MCF 10A (cell line): ENCODE measurements at regions not wholly inside any gene's neighbourhood (a gene's known extent, or its start where the extent isn't known, plus 50 kb on each side); places are given as distances from the start of the nearest gene placed in this dataset.

Experiments used
- BruUV-seq: library from RNA; stranded (reverse); fragments of 400-500 nt; replicated peaks from 2 replicates; lab custom pipeline; 2021; lab: Mats Ljungman, UMichigan
- CTCF ChIA-PET: fragments of 300-600 bp; sonication (Branson Sonifier 250); formaldehyde crosslinking; extraction: SDS; loops from one replicate; lab custom pipeline; 2021; ENCODE audit warnings: antibody characterized with exemption, inconsistent platforms; lab: Yijun Ruan, JAX
- POLR2A ChIA-PET: fragments of 300-600, 350-650 bp; sonication (Branson Sonifier 250); formaldehyde crosslinking; extraction: SDS; loops from one replicate; lab custom pipeline; 2020; ENCODE audit warnings: antibody characterized with exemption, inconsistent platforms; lab: Yijun Ruan, JAX
- DNase-seq: peaks from one replicate; pipeline ENCODE4 v3.0.0-alpha.2; 2018; ENCODE audit not compliant: unreplicated experiment
- H3K27ac Mint-ChIP-seq: one replicate; pipeline ENCODE4 v1.8.0; 2022; ENCODE audit warnings: mild to moderate bottlenecking, low read depth, mixed read lengths; ENCODE audit not compliant: unreplicated experiment
- H3K27me3 Mint-ChIP-seq: one replicate; pipeline ENCODE4 v1.8.0; 2022; ENCODE audit warnings: mixed read lengths; ENCODE audit not compliant: insufficient read depth, unreplicated experiment
- H3K36me3 Mint-ChIP-seq: one replicate; pipeline ENCODE4 v1.8.0; 2022; ENCODE audit warnings: mild to moderate bottlenecking, moderate library complexity, mixed read lengths; ENCODE audit not compliant: insufficient read depth, unreplicated experiment
- H3K4me1 Mint-ChIP-seq: one replicate; pipeline ENCODE4 v1.8.0; 2022; ENCODE audit warnings: mixed read lengths; ENCODE audit not compliant: insufficient read depth, unreplicated experiment
- H3K4me3 Mint-ChIP-seq: one replicate; pipeline ENCODE4 v1.8.0; 2022; ENCODE audit warnings: mild to moderate bottlenecking, moderate library complexity, mixed read lengths; ENCODE audit not compliant: unreplicated experiment
- H3K9me3 Mint-ChIP-seq: one replicate; pipeline ENCODE4 v1.8.0; 2022; ENCODE audit warnings: mixed read lengths; ENCODE audit not compliant: unreplicated experiment
- CTCF ChIP-seq: fragments of 200-600 bp; IDR thresholded peaks from one replicate; pipeline ENCODE4 v1.8.0; 2022; ENCODE audit warnings: antibody characterized with exemption, mild to moderate bottlenecking; ENCODE audit not compliant: unreplicated experiment
- intact Hi-C: fragments of 100-400 bp; cut with micrococcal nuclease; formaldehyde crosslinking; loops from 2 replicates; pipeline ENCODE4 v1.14.1; 2022

- CTCF ChIA-PET, result interaction anchor here (3.1 kb wide), 1 partner anchor 12 kb away, joined by 13 read pairs; no protein-coding TSS in a partner anchor
- no TSS peak for BruUV-seq
- Mint-ChIP-seq H3K9me3 (no peaks in the 10 kb centered on the region), H3K36me3 (no peaks in the 10 kb centered on the region), H3K27ac (no peak overlapping the region), H3K4me1 (peaks cover 13% of the 10 kb centered on the region), H3K4me3 (no peak overlapping the region), H3K27me3 (no peaks in the 10 kb centered on the region)
- POLR2A ChIA-PET, result no interaction called here
- intact Hi-C loops, result no loop called here
- no peak for DNase-seq
- no peak for TF ChIP-seq CTCF
Observed at GRCh38 chr6:2436410-2437154, 191.2 kb upstream of the GMDS start.

DNA sequence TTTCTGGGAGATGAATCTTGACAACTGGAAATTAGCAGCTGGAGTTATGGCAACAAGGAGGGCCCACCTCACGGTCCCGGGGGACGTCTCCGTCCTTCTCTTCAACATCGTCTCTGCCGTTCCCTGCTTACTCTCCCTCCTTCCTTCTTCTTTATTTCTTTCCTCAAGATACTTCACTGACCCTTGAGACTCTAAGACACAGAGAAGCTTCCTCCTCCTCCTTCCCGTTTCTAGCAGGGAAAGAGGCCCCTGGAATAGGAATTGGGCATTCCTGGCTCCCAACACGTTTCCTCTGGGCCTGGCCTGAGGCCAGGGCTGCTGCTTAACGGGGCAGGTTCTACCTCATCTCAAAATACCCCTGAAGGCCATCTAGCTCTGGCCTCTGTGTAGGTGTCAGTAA, 189.9 kb upstream of the GMDS start:
- no peaks in the 10 kb centered on the region for H3K27me3 Mint-ChIP-seq
- no peak overlapping the region for H3K27ac Mint-ChIP-seq
- no TSS peak for BruUV-seq
- intact Hi-C loops, result no loop called here
- no peak overlapping the region for H3K4me3 Mint-ChIP-seq
- POLR2A ChIA-PET, result no interaction called here
- H3K36me3 Mint-ChIP-seq, result no peaks in the 10 kb centered on the region
- H3K9me3 Mint-ChIP-seq, result no peaks in the 10 kb centered on the region
- CTCF ChIA-PET, result no interaction called here
- TF ChIP-seq CTCF, result no peak
- no peak for DNase-seq
- H3K4me1 Mint-ChIP-seq, result peaks cover 13% of the 10 kb centered on the region

GRCh38 chr6:2434912-2435311, 189.5 kb upstream of the GMDS start:
- no TSS peak for BruUV-seq
- CTCF ChIA-PET, result no interaction called here
- Mint-ChIP-seq H3K27me3 (no peaks in the 10 kb centered on the region), H3K4me3 (no peak overlapping the region), H3K36me3 (no peaks in the 10 kb centered on the region), H3K9me3 (no peaks in the 10 kb centered on the region), H3K4me1 (peaks cover 13% of the 10 kb centered on the region), H3K27ac (no peak overlapping the region)
- TF ChIP-seq CTCF, result no peak
- POLR2A ChIA-PET, result no interaction called here
- intact Hi-C loops, result no loop called here
- no peak for DNase-seq

- peak; percentile 67 for DNase-seq
- ChIA-PET CTCF (interaction anchor here (1.1 kb wide), 1 partner anchor 11 kb away, joined by 4 read pairs; no protein-coding TSS in a partner anchor), POLR2A (interaction anchor here (0.6 kb wide), 1 partner anchor 266 kb away, joined by 3 read pairs; no protein-coding TSS in a partner anchor)
- Mint-ChIP-seq H3K27me3 (no peaks in the 10 kb centered on the region), H3K9me3 (no peaks in the 10 kb centered on the region), H3K4me1 (peaks cover 13% of the 10 kb centered on the region), H3K27ac (no peak overlapping the region), H3K4me3 (no peak overlapping the region), H3K36me3 (no peaks in the 10 kb centered on the region)
- intact Hi-C loops, result no loop called here
- no TSS peak for BruUV-seq
- no peak for TF ChIP-seq CTCF
Observed at GRCh38 chr6:2434116-2434515, 188.7 kb upstream of the GMDS start.
